ENCODE measurements at regions not wholly inside any gene's neighbourhood (a gene's known extent, or its start where the extent isn't known, plus 50 kb on each side); places are given as distances from the start of the nearest gene placed in this dataset.
"Not testable (repeated sequence)": the region's sequence is repeated elsewhere in the genome, so short reads cannot be mapped to it uniquely, and the experiment has no call there.

DNA sequence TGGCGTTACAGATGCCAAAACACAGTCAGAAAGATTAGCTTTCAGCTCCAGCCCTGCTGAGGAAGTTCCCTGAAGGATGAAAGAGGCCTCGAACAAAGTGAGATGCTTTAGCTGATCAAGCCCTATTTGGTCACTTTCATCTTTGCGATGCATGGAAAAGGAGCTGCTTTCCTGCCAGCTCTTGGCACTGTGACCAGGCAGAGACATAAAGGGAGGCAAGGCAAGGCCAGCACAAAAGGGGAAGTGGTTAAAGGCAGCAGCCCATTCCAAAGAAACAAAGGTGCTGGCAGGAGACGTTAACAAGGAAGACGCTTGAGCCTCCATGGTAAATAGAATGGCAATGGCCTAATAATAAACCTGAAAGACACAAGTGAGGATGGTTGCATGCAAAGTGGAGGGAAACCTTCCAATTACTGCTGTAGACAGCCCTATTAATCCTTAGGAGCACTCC lies 617.1 kb upstream of the INTU start:
- FAIRE-seq: no peak

DNA sequence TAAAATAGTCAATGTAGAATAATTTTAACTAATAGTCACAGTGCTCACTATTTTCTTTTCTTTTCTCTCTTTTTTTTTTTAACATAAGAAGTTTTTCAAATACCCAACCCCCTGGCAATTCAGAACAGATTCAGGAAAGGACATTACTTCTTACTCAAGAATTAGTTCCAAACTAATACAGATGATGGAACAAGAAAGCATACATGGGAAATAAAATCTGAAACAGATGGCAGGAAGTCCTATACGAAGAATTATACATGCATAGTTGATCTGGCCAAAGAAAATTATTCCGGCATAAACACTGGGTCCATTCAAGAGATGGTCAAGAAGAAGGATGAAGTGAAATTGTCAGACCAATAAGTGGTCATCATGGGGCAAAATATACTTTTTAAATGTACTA lies 614.4 kb upstream of the INTU start:
- FAIRE-seq: no peak

DNA sequence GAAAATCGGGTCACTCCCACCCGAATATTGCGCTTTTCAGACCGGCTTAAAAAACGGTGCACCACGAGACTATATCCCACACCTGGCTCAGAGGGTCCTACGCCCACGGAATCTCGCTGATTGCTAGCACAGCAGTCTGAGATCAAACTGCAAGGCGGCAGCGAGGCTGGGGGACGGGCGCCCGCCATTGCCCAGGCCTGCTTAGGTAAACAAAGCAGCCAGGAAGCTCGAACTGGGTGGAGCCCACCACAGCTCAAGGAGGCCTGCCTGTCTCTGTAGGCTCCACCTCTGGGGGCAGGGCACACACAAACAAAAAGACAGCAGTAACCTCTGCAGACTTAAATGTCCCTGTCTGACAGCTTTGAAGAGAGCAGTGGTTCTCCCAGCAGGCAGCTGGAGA lies 611.9 kb upstream of the INTU start:
- FAIRE-seq: not testable (repeated sequence)

DNA sequence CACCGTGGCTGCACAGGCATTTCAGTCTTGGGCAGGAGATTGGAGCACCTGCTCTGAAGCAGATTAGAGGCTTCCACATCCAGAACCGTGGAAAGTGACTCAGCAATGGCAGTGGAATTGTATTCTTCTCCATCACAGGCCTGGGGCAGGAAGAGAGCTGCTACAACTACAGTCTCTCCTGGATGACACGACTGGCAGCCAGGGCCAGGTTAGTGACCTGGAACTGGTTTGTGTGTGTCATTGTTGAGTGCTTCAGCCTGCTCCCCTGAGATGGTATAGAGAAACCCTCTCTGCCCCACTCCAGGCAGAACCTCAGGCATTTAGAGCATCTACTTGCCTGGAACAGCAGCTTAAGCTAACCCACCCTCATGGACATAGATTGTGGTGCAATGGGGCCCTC lies 596.5 kb upstream of the INTU start:
- no peak for FAIRE-seq

DNA sequence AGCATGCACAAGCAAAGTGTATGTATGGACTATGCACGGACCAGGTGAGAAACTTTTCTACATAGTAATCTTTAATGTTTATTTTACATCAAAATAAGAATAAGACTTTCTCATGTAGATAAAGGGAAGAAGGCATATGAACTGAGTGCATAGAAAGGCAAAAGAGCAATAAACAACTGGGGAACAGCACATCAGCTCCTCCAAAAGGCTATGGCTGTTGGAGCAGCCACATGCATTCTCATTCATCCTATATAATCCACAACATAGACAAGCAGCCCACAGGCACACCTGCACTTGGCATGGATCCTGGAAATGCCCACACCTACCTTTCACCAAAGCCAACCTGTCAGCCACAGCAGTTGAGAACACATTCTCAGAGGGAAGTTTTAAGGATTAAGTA lies 586.9 kb upstream of the INTU start:
- FAIRE-seq: no peak

DNA sequence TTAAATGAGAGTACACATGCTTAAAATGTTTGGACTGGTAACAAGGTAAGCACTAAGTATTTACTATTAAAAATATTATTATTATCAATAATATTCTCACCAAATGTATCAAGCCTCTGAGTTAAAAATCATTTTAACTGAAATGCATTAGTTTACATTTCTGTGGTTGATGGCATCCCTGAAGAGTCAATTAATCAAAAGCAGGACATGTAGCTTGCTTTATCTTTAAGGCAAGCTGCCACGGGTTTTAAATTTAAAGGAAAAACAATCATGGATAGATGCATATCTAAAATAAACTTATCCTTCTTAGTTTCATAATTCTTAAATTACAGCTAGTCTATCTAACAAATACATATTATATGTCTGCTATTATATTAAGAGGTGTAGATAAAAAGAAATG lies 584.8 kb upstream of the INTU start:
- FAIRE-seq: no peak

DNA sequence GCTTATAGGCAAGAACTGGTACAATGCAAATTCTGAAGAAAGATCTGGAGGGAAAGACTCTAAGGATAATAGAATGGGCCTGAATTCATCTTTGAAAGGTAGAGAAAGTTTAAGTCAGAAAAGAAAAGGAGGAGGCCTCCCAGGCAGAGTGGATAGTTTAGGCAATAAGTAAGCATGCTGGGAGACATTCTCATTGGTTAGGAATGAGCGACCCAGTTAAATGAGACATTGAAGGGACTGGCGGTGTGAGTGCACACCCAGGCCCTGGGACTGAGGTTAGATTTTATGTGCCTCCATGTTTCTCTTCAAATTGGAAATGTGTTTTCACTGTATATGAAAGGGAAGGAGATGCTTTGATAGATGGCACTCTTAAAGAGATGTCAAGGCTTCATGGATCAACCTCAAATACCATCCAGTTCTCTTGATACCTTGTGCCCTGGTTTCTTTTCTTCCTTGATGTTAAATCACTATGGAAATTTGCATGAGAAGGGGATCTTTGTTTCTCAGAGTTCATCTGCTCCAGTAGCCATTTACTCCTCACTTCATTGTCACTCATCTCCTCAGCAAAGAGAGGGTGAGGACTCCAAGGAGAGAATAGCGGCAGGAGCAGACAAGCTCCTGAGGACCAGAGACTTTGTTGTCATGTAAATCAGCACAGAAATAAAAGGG lies 584.2 kb upstream of the INTU start:
- no peak for FAIRE-seq

DNA sequence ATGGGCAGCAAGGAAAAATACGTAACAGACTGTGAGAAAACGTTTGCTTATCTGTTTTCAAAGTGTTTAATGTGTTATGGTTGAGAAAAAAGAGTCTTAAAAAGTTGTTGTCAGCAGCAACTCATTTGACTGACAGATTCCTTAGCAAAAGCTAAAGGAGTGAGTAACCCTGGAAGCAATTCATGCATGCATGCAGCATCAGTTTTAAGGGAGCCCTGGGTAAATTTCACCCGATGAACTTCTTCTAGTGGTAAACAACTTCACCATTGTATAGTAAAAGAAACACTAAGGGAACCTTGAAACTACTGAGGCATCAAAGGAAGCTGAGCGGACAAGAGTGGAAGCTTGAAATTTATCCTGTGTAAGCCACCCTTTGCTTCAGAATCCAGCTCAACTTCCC lies 583.2 kb upstream of the INTU start:
- no peak for FAIRE-seq

DNA sequence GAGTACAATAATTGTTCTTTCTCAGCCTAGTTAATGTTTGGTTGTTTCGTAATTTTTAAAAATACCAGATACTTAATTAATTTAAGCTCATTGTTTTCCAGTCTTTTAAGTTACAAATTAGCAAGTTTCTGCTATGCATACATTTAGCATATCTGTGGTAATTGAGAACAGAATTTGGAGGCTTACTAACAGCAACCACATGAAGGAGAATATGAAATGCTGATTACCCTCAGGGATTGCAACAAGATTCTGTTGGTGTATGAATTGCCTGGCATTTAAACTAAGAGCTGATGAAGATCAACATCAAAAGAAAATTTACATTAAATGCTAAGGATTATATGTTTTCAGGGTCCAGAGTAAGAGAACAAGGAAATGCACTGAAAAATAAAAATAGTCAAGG lies 580.0 kb upstream of the INTU start:
- no peak for FAIRE-seq

DNA sequence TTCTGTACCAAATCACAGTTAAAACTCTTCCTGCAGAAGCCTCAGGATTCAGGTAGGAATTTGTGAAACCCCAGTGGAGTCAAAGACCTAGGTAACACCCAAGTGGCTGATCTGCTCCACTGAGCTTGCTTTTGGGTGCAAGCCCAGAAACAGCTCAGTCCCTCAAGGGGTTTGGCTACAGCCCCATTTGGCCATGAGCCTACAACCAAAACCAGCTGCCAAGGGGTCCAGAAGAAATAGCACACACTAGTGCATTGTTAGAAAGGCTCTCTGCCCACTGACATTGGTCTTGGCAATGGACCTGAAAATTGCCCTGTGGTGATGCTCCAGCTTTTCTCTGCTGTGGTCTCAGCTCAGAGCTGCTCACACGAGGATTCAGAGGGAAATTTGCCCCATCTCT lies 577.4 kb upstream of the INTU start:
- FAIRE-seq: no peak

DNA sequence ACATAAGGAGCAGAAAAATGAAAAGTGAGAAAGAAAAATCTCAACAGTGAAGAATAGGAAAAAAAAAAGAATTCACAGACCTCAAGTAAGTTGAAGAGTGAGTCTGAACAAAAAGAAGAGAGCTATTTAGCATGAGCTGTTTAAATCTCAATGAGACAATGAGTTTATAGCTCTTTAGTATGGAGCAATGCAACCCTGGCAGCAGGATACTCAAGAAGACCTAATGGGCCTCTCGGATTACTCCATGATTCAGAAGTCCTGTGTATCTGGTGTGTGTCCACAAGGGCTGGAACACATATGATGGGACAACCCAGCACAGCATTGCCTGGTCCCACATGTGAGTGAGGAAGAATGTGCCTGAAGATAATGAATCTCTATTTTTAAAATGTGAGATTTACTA lies 563.1 kb upstream of the INTU start:
- FAIRE-seq: no peak

DNA sequence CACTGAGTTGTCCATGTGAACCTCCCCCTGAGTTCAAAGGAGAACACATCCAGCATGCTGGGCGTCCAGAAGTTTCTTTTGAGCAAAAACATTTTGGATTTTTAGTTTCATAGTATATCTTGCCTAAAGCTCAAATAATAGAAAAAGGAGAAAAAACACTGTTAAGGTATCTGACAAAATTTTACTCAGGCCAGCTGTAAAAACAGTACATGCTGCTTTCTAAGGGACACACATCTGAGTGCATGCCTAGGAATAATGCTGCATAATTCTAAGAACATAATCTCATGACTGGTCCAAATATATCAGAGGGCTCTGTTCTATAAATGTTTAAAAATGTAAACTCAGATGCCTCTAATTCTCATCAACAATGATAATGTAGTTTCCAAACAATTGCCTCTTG lies 561.3 kb upstream of the INTU start:
- no peak for FAIRE-seq

DNA sequence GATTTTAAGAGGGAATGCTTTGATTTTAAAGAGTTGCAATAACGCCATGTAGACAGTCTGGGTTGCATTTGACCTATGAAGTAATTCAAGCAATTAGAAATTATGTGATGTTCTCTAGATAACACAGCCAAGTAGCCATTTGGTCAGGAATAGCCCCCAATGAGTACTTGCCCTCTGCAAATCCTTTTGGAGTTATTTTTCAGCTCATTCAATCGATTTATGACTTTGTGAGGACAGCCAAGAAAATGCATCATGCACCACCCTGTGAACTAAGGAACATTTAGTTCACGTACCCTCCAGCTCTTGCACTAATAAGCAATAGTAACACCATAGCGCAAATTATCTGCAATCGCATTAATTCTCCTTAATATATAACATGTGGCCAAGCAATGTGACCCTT lies 552.6 kb upstream of the INTU start:
- no peak for FAIRE-seq

DNA sequence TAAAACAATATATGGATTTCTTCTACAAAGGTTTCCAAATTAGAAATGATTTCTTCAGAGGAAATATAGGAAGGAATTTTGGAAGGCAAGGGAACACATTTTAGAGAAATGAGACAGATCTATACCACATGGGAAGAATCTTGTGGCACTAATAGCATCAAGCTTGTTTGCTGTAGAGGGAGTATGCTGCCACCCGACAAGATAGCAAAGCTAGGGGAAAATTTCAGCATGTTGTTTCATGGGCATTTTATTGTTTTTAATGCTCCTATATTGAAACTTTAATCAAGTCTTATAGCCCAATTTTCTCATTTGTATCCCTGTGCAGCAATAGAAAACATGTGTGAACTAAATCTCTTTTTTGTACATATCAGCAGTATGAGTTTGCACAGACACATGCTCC lies 551.7 kb upstream of the INTU start:
- no peak for FAIRE-seq

DNA sequence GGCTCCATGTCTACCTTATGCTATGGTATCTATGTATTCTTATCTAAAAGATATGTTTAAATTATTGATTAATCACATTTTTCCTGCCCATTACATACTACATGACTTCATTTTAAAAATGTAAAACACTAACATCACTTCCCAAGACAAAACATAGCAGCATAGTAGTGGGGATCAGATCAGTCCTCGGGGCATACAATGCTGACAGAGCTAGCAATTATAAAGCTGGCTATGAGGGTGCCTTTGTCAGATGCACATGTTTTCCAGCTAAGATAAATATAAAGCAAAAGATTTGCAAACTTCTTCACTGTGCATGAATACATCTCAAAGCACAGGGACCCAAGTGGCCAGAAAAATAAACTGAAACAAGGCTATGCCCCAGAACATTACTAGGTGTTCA lies 549.8 kb upstream of the INTU start:
- FAIRE-seq: no peak

DNA sequence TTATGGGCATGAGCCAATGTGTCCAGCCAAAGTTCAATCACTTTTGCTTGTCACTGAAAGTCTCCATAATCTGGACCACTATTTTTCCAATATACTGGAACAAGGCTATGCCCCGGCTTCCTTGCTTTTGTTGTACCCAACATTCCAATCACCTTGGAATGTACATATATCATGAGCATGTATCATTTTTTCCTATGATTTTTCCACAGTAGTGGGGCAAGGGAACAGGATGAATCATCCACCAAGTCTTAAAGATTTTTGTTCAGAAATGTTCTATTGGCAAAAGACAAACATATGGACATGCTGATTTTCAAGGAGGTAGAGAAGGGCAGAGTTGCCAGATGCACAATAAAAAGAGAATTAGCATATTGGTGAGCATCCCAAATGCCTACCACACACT lies 548.1 kb upstream of the INTU start:
- no peak for FAIRE-seq

DNA sequence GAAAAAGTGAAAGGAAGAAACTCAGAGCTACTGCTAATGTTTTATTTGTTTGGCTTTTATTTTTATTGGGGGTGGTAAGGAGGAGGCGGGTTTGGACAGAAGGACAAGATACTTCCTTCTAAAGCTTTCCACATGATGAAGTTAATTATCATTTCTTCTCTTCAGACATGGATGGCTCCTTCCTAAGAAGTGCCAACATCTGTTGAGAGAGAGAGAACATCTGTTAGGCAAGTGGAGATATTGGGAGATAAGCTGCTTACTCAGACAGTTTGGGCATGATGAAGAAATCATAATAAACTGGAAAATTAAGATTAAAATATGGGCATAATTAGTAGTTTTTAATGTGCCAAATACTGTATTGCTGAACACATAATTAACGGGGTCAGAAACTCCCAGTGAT lies 535.7 kb upstream of the INTU start:
- peak; percentile 66 for FAIRE-seq

DNA sequence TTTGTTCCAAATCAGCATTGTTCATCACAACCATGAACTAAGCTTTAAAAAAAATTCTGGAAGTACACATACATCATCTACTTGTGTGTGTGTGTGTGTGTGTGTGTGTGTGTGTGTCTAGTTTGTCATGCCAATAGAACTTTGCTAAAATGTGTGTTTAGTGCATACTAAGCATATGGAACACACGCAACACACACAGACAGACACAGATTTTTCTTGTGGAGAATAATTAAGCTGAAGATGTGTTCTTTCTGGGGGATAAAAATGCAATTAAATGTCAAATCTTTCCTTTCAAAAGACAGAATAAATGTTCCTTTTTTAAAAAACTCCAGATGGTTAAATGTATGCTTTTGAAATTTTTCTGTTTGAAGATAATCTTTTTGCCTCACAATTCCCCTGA lies 530.4 kb upstream of the INTU start:
- no peak for FAIRE-seq

DNA sequence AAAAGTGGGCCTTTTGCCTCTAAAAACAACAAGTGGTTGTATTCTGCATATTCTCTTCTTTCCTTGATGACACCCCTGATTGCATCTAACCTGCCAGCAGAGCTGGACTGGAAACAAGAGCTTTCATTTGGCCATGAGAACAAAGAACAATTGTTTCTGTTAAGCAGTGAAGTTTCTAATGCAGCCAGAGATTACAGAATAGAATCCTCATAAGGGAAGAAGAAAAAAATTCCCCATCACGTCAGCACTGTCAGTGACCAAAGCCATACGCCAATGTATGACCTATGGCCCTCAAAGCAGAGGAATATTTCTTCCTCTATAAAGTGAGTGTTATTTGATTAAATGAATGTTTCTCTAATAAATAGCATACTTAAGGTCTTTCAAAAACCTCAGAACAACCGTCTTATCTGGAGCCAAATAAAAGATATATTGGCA lies 529.1 kb upstream of the INTU start:
- FAIRE-seq: no peak

DNA sequence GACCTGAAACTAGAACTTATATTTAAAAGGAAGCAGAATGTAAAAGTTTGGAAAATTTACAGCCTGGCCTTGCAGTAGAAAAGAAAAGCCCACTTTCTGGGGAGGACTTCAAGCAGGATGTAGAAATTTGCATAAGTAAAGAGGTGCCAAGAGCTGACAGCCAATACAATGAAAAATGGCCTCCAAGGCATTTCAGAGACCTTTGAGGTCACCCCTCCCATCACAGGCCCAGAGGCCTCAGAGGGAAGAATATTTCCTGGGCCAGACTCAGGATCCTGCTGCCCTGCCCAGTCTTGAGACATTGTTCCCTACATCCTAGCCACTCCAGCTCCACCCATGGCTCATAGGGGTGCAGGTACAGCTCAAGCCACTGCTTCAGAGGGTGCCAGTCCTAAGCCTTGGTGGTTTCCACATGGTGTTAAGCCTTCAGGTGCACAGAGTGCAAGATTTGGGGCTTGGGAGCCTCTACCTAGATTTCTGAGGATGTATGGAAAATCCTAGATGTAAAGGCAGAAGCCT lies 518.9 kb upstream of the INTU start:
- no peak for FAIRE-seq

DNA sequence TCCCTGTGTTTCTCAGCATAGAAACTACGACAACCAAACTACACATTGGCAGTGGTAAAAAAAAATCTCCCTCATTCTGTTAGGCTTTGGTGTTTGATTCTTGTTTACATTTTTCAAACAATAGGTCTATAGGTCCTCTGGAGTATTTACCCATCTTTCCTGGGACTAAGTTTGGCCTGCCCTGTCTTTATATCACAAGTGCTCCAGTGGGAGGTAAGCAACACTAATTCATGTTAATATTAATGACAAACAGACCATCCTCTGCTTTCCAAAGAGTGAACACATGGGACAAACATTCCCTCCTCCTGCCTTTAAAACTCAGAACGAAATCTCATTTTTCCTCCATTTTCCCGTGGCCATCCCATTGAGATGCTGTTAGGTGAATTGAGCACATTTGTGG lies 514.1 kb upstream of the INTU start:
- peak; percentile 92 for FAIRE-seq

DNA sequence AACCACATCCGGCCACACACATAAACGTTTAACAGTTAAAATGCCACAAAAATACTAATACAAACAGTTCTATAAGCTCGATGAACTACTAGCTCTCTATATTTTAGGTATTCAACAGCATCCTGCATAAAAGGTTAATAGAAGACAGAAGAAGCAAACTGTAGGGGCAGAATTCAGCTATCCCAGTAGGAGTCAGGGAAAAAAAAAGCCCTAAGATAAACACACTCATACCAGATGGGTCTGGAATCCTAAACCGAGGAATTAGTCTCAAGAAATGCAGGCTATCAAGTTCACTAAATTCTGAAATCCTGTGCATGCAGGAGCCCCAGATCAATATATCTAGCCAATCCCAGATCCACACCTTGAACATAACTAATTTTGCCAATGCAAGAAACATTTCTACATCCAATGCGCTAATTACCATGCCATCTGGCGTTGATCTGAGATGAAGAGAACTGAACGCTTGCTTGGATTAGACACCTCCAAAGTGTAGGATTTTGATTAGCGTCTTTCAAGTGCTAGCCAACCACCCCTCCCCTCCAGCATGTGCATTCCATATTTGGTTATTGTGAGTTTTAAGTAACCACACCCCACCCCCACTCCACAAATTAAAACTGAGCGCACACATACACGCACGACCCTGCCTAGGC lies 512.2 kb upstream of the INTU start:
- FAIRE-seq: no peak

DNA sequence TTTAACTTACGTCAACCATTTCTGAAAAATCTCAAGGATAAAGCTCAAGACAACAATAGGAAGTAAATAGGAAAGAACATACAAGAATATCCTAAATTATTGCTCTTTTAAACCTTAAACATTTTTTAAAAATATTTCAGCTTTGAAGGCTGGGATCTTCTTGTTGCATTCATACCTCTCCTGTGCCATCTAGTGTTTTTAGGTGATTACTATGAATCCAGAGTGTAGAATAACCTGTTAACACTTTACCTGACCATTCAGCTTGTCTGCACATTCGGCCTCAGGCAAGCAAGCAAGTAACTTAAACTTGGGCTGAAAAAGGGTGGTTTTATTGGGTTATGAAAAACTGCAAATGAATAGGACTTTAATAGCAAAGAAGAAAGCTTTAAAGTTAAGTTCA lies 507.8 kb upstream of the INTU start:
- FAIRE-seq: peak; percentile 12

DNA sequence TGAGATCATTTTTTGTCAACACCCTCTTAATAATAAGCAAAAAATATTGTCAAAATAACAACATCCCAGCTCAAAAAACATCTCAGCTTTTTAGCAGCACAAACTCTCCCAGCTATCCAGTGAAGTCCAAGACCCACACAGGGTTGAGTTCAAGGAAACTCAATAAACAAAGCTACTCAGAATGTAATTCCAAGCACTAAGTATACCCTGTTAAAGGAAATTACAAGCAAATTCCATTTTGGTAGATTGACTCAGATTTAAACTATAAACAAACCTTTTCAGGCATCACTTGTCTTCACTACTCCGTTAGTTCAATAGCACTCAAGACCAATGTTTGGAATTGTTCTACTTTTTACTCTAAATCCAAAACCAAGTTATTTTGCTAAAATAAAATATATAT lies 506.0 kb upstream of the INTU start:
- FAIRE-seq: no peak

DNA sequence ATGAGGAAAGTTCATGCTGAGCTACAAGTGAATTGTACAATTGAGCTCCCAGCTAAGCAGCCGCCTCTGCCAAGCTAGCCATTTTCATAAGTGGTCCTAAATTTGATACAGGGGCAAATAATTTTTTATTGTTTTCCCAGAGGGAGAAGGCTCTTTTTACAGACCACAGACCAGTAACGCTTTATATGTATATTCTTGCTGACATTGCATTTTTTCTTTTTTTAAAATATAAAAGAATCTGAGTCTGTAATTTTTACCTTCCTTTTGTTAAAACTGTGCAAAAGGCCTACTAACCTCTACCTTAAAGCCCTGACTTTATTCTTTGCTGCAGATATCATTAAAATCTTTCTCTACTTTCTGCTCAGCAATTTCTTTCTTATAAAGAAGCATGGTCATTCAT lies 501.2 kb upstream of the INTU start:
- FAIRE-seq: no peak

Measured in endometrium (tissue), 2 donors.